Fibroblast of mammary gland (primary cell): ENCODE measurements at regions not wholly inside any gene's neighbourhood (a gene's known extent, or its start where the extent isn't known, plus 50 kb on each side); places are given as distances from the start of the nearest gene placed in this dataset.

Experiments used
- DNase-seq: peaks from one replicate; pipeline ENCODE4 v3.0.0-alpha.2; 2010; ENCODE audit warnings: low read depth
- H3K4me3 ChIP-seq: 2 replicates; pipeline ENCODE4 v1.5.1; 2011; ENCODE audit warnings: low read depth, mild to moderate bottlenecking, low read length, moderate library complexity; ENCODE audit not compliant: control insufficient read depth
- CTCF ChIP-seq: conservative IDR thresholded peaks from 2 replicates; pipeline ENCODE4 v1.5.1; 2011; ENCODE audit warnings: low read depth, low read length, inconsistent platforms; ENCODE audit not compliant: control insufficient read depth, insufficient read depth

GRCh38 chr15:93707751-93708150 lies 523.6 kb upstream of the MCTP2 start:
- H3K4me3 ChIP-seq = no peak overlapping the region
- TF ChIP-seq CTCF = no peak
- DNase-seq = no peak

- no peak for TF ChIP-seq CTCF
- DNase-seq = no peak
- H3K4me3 ChIP-seq = no peak overlapping the region
These were observed 524.7 kb upstream of the MCTP2 start for GRCh38 chr15:93706495-93707292.

- no peak overlapping the region for H3K4me3 ChIP-seq
- TF ChIP-seq CTCF = no peak
- no peak for DNase-seq
These were observed 525.5 kb upstream of the MCTP2 start for GRCh38 chr15:93705753-93706455.

GRCh38 chr15:93703092-93703739 lies 528.1 kb upstream of the MCTP2 start:
- TF ChIP-seq CTCF = no peak
- DNase-seq = no peak
- no peak overlapping the region for H3K4me3 ChIP-seq

GRCh38 chr15:93700051-93700450 lies 531.3 kb upstream of the MCTP2 start:
- no peak for DNase-seq
- H3K4me3 ChIP-seq = no peak overlapping the region
- no peak for TF ChIP-seq CTCF

- DNase-seq = no peak
- no peak for TF ChIP-seq CTCF
- no peak overlapping the region for H3K4me3 ChIP-seq
These were observed 537.3 kb upstream of the MCTP2 start for GRCh38 chr15:93694033-93694432.
